IMR-90 (cell line): ENCODE measurements at regions not wholly inside any gene's neighbourhood (a gene's known extent, or its start where the extent isn't known, plus 50 kb on each side); places are given as distances from the start of the nearest gene placed in this dataset.

ENCODE experiments used
- ATAC-seq: fragments of 200-7000 bp; cut with Tn5 transposase; 2 replicates; pipeline ENCODE4 v1.9.1; 2020; ENCODE audit warnings: low read depth, mild to moderate bottlenecking, moderate library complexity
- BruUV-seq: library from RNA; stranded (reverse); fragments of 400-500 nt; replicated peaks from 2 replicates; lab custom pipeline; 2021; lab: Mats Ljungman, UMichigan
- CTCF ChIA-PET: fragments of 300-600 bp; formaldehyde crosslinking; extraction: SDS; loops from one replicate; lab custom pipeline; 2021; ENCODE audit warnings: antibody characterized with exemption; lab: Yijun Ruan, JAX
- POLR2A ChIA-PET: fragments of 300-600 bp; sonication (Branson Sonifier 250); formaldehyde crosslinking; loops from one replicate; lab custom pipeline; 2022; ENCODE audit warnings: antibody characterized with exemption; ENCODE audit not compliant: unreplicated experiment; lab: Charles Lee
- DNase-seq: peaks from one replicate; pipeline ENCODE4 v3.0.0; 2013
- H2AFZ ChIP-seq: replicated peaks from 2 replicates; pipeline ENCODE3; 2013; ENCODE audit warnings: low read length, mild to moderate bottlenecking; ENCODE audit not compliant: poor library complexity
- H2AK5ac ChIP-seq: 2 replicates; pipeline ENCODE4 v1.6.1; 2013; ENCODE audit warnings: low read depth, low read length, inconsistent platforms
- H2AK9ac ChIP-seq: replicated peaks from 2 replicates; pipeline ENCODE3; 2013; ENCODE audit warnings: mild to moderate bottlenecking, low read depth, low read length, moderate library complexity; ENCODE audit not compliant: poor library complexity
- H2BK120ac ChIP-seq: 2 replicates; pipeline ENCODE4 v1.6.1; 2013; ENCODE audit warnings: low read depth, low read length, inconsistent platforms
- H2BK15ac ChIP-seq: 3 replicates; pipeline ENCODE4 v1.6.1; 2013; ENCODE audit warnings: low read depth, low read length, inconsistent platforms
- H2BK20ac ChIP-seq: 2 replicates; pipeline ENCODE4 v1.6.1; 2013; ENCODE audit warnings: low read depth, mild to moderate bottlenecking, inconsistent platforms, low read length, moderate library complexity
- H2BK5ac ChIP-seq: 2 replicates; pipeline ENCODE4 v1.6.1; 2013; ENCODE audit warnings: mild to moderate bottlenecking, low read depth, low read length, inconsistent platforms; ENCODE audit not compliant: poor library complexity, severe bottlenecking
- H3K14ac ChIP-seq: replicated peaks from 2 replicates; pipeline ENCODE4 v1.6.1; 2013; ENCODE audit warnings: low read depth, low read length, inconsistent platforms
- H3K18ac ChIP-seq: 2 replicates; pipeline ENCODE4 v1.6.1; 2013; ENCODE audit warnings: low read depth, low read length, control low read depth
- H3K23ac ChIP-seq: 2 replicates; pipeline ENCODE4 v1.6.1; 2013; ENCODE audit warnings: low read depth, low read length, inconsistent platforms
- H3K27ac ChIP-seq: 2 replicates; pipeline ENCODE4 v1.5.1; 2013; ENCODE audit warnings: mild to moderate bottlenecking, control low read depth, low read length; ENCODE audit not compliant: insufficient read depth
- H3K27me3 ChIP-seq: 2 replicates; pipeline ENCODE4 v1.6.1; 2013; ENCODE audit warnings: low read length; ENCODE audit not compliant: control insufficient read depth, insufficient read depth
- H3K36me3 ChIP-seq: 2 replicates; pipeline ENCODE4 v1.6.1; 2013; ENCODE audit warnings: low read length, mixed read lengths; ENCODE audit not compliant: control insufficient read depth, insufficient read depth
- H3K4ac ChIP-seq: 2 replicates; pipeline ENCODE4 v1.6.1; 2013; ENCODE audit warnings: low read depth, low read length, inconsistent platforms
- H3K4me1 ChIP-seq: 2 replicates; pipeline ENCODE4 v1.6.1; 2013; ENCODE audit warnings: low read length, mixed read lengths; ENCODE audit not compliant: control insufficient read depth, insufficient read depth
- H3K4me2 ChIP-seq: 2 replicates; pipeline ENCODE4 v1.6.1; 2013; ENCODE audit warnings: low read depth, mild to moderate bottlenecking, control low read depth, low read length, moderate library complexity
- H3K4me3 ChIP-seq: 2 replicates; pipeline ENCODE4 v1.5.1; 2013; ENCODE audit warnings: low read depth, mild to moderate bottlenecking, control low read depth, low read length, moderate library complexity; ENCODE audit not compliant: insufficient read depth
- H3K56ac ChIP-seq: 2 replicates; pipeline ENCODE4 v1.6.1; 2013; ENCODE audit warnings: low read length, inconsistent platforms; ENCODE audit not compliant: insufficient read depth; ENCODE audit errors: extremely low read depth
- H3K79me1 ChIP-seq, 2 experiments: 2 replicates each; pipeline ENCODE4 v1.6.1; 2013; ENCODE audit warnings: low read length in 2 of 2, inconsistent platforms in 1 of 2, low read depth in 1 of 2
- H3K9ac ChIP-seq: 2 replicates; pipeline ENCODE4 v1.6.1; 2013; ENCODE audit warnings: low read depth, low read length, control low read depth
- H3K9me1 ChIP-seq: 2 replicates; pipeline ENCODE4 v1.6.1; 2013; ENCODE audit warnings: low read length, inconsistent platforms; ENCODE audit not compliant: insufficient read depth
- H3K9me3 ChIP-seq: 2 replicates; pipeline ENCODE4 v1.6.1; 2013; ENCODE audit warnings: low read length; ENCODE audit not compliant: control insufficient read depth, insufficient read depth
- H4K20me1 ChIP-seq: 2 replicates; pipeline ENCODE4 v1.6.1; 2013; ENCODE audit warnings: low read length, inconsistent platforms; ENCODE audit not compliant: insufficient read depth
- H4K5ac ChIP-seq: 2 replicates; pipeline ENCODE4 v1.6.1; 2013; ENCODE audit warnings: mild to moderate bottlenecking, low read depth, low read length, control low read depth
- H4K8ac ChIP-seq, 2 experiments: 2 replicates each; pipeline ENCODE4 v1.6.1; 2013; ENCODE audit warnings: low read depth in 2 of 2, low read length in 2 of 2, control low read depth in 1 of 2, inconsistent platforms in 1 of 2
- H4K91ac ChIP-seq: 2 replicates; pipeline ENCODE4 v1.6.1; 2013; ENCODE audit warnings: low read depth, low read length, inconsistent platforms; ENCODE audit not compliant: insufficient read depth
- BHLHE40 ChIP-seq: fragments of 150-350 bp; IDR thresholded peaks from 2 replicates; pipeline ENCODE4 v1.6.1; 2016; ENCODE audit warnings: mild to moderate bottlenecking, low read depth, low read length
- CEBPB ChIP-seq: IDR thresholded peaks from 2 replicates; pipeline ENCODE4 v1.6.1; 2012; ENCODE audit warnings: low read depth, low read length, improper control_type of control experiment
- CHD1 ChIP-seq: IDR thresholded peaks from 2 replicates; pipeline ENCODE4 v1.6.1; 2012; ENCODE audit warnings: low read depth, low read length, improper control_type of control experiment
- FOS ChIP-seq: fragments of 150-350 bp; IDR thresholded peaks from 2 replicates; pipeline ENCODE4 v1.6.1; 2016; ENCODE audit warnings: low read depth, low read length
- MAFK ChIP-seq: IDR thresholded peaks from 2 replicates; pipeline ENCODE4 v1.6.1; 2012; ENCODE audit warnings: low read depth, low read length, improper control_type of control experiment
- MAZ ChIP-seq: IDR thresholded peaks from 2 replicates; pipeline ENCODE4 v1.6.1; 2012; ENCODE audit warnings: low read depth, mild to moderate bottlenecking, low read length, improper control_type of control experiment, moderate library complexity, borderline replicate concordance
- MXI1 ChIP-seq: IDR thresholded peaks from 2 replicates; pipeline ENCODE4 v1.6.1; 2012; ENCODE audit warnings: low read depth, mild to moderate bottlenecking, low read length, moderate library complexity, borderline replicate concordance
- NFE2L2 ChIP-seq: fragments of 150-350 bp; IDR thresholded peaks from 2 replicates; pipeline ENCODE4 v1.6.1; 2016; ENCODE audit warnings: low read depth, mild to moderate bottlenecking, low read length
- POLR2A ChIP-seq: IDR thresholded peaks from 2 replicates; pipeline ENCODE4 v1.6.1; 2012; ENCODE audit warnings: mild to moderate bottlenecking, low read depth, low read length
- RAD21 ChIP-seq: IDR thresholded peaks from 2 replicates; pipeline ENCODE4 v1.6.1; 2012; ENCODE audit warnings: low read length, improper control_type of control experiment
- RCOR1 ChIP-seq: IDR thresholded peaks from 2 replicates; pipeline ENCODE4 v1.6.1; 2012; ENCODE audit warnings: mild to moderate bottlenecking, low read length, improper control_type of control experiment; ENCODE audit not compliant: insufficient replicate concordance
- RFX5 ChIP-seq: IDR thresholded peaks from 2 replicates; pipeline ENCODE4 v1.8.0; 2012; ENCODE audit warnings: low read depth, mild to moderate bottlenecking, low read length, moderate library complexity
- SMC3 ChIP-seq: fragments of 150-350 bp; IDR thresholded peaks from 2 replicates; pipeline ENCODE4 v1.6.1; 2016; ENCODE audit warnings: low read depth, mild to moderate bottlenecking, antibody characterized with exemption, low read length, moderate library complexity
- WGBS, 2 experiments: methylation state at CpG; one replicate each; pipeline versions ENCODE4 v1.1.5 to v1.1.7; 2013; ENCODE audit warnings: missing lambda C conversion rate in 2 of 2; ENCODE audit not compliant: insufficient read length in 1 of 2; ENCODE audit errors: extremely low coverage in 2 of 2; 5-methylcytosine and 5-hydroxymethylcytosine counted together
- dilution Hi-C: fragments of 300-500 bp; cut with HindIII; formaldehyde crosslinking; loops from one replicate; pipeline ENCODE4 v1.14.3; 2018; ENCODE audit warnings: low sequenced_read_pairs; ENCODE audit not compliant: unreplicated experiment
- in situ Hi-C: fragments of 300-500 bp; cut with MboI; formaldehyde crosslinking; loops from 3 replicates; pipeline ENCODE4 v1.14.3; 2019; ENCODE audit warnings: low sequenced_read_pairs, inconsistent platforms, mixed read lengths
- intact Hi-C: fragments of 100-400 bp; cut with micrococcal nuclease; formaldehyde crosslinking; loops from 2 replicates; pipeline ENCODE4 v1.10.0; 2022
- TF ChIP-seq, protein P1 (sequence below): conservative IDR thresholded peaks from 2 replicates; pipeline ENCODE4 v1.5.1; 2012; ENCODE audit warnings: mild to moderate bottlenecking, low read depth, low read length, improper control_type of control experiment
- TF ChIP-seq, protein P2 (sequence below): fragments of 150-350 bp; IDR thresholded peaks from 2 replicates; pipeline ENCODE4 v1.6.1; 2016; ENCODE audit warnings: low read depth, mild to moderate bottlenecking, low read length, moderate library complexity, borderline replicate concordance
- TF ChIP-seq, protein P3 (sequence below): fragments of 150-350 bp; IDR thresholded peaks from 2 replicates; pipeline ENCODE4 v1.6.1; 2017; ENCODE audit warnings: mild to moderate bottlenecking, antibody characterized with exemption, low read length, low read depth

DNA sequence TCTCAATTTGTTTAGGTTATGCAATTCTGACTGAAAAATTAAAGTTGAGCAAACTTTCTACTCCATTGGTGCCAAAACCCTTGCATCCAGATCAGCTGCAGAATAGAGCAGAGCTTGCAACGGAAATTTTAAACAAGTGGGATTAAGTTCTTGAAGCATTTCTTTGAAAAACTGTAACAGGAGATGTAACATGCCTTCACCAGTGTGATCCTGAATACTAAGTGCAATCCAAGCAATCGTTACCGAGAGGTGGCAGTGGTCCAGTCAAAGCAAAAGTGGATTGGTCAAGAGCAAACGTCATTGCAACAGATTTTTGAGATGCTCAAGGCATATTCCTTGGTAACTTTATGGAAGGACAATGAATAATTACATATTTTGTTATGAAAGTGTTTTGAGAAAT lies 841.1 kb upstream of the SLITRK5 start:
- H4K8ac ChIP-seq = no peak overlapping the region
- H2BK120ac ChIP-seq = no peak overlapping the region
- H3K4me3 ChIP-seq = no peak overlapping the region
- WGBS, 2 experiments = 90% methylated on average over 2 of the region's 4 CpGs; no CpG with 5 or more reads in 1 of the 2 experiments
- H3K4me2 ChIP-seq = no peak overlapping the region
- no peak overlapping the region for H3K23ac ChIP-seq
- CTCF ChIA-PET = interaction anchor here (1.3 kb wide), 1 partner anchor 39 kb away, joined by 3 read pairs; no protein-coding TSS in a partner anchor
- in situ Hi-C loops (no loop called here), dilution Hi-C loops (no loop called here), intact Hi-C loops (no loop called here)
- H3K36me3 ChIP-seq = no peaks in the 10 kb centered on the region
- H2BK15ac ChIP-seq = no peak overlapping the region
- no peak overlapping the region for H2AK9ac ChIP-seq
- H3K27me3 ChIP-seq = no peaks in the 10 kb centered on the region
- no peak for TF ChIP-seq MAZ
- no peak for TF ChIP-seq NFE2L2
- TF ChIP-seq RAD21 = no peak
- no peak for TF ChIP-seq SMC3
- no peak for TF ChIP-seq MXI1
- TF ChIP-seq RCOR1 = no peak
- no peak for TF ChIP-seq CEBPB
- no peak for TF ChIP-seq FOS
- TF ChIP-seq CHD1 = no peak
- TF ChIP-seq, protein P1, sequence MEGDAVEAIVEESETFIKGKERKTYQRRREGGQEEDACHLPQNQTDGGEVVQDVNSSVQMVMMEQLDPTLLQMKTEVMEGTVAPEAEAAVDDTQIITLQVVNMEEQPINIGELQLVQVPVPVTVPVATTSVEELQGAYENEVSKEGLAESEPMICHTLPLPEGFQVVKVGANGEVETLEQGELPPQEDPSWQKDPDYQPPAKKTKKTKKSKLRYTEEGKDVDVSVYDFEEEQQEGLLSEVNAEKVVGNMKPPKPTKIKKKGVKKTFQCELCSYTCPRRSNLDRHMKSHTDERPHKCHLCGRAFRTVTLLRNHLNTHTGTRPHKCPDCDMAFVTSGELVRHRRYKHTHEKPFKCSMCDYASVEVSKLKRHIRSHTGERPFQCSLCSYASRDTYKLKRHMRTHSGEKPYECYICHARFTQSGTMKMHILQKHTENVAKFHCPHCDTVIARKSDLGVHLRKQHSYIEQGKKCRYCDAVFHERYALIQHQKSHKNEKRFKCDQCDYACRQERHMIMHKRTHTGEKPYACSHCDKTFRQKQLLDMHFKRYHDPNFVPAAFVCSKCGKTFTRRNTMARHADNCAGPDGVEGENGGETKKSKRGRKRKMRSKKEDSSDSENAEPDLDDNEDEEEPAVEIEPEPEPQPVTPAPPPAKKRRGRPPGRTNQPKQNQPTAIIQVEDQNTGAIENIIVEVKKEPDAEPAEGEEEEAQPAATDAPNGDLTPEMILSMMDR = no peak
- TF ChIP-seq BHLHE40 = no peak
- TF ChIP-seq RFX5 = no peak
- TF ChIP-seq MAFK = no peak
- TF ChIP-seq, protein P2, sequence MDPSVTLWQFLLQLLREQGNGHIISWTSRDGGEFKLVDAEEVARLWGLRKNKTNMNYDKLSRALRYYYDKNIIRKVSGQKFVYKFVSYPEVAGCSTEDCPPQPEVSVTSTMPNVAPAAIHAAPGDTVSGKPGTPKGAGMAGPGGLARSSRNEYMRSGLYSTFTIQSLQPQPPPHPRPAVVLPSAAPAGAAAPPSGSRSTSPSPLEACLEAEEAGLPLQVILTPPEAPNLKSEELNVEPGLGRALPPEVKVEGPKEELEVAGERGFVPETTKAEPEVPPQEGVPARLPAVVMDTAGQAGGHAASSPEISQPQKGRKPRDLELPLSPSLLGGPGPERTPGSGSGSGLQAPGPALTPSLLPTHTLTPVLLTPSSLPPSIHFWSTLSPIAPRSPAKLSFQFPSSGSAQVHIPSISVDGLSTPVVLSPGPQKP = no peak
- TF ChIP-seq, protein P3, sequence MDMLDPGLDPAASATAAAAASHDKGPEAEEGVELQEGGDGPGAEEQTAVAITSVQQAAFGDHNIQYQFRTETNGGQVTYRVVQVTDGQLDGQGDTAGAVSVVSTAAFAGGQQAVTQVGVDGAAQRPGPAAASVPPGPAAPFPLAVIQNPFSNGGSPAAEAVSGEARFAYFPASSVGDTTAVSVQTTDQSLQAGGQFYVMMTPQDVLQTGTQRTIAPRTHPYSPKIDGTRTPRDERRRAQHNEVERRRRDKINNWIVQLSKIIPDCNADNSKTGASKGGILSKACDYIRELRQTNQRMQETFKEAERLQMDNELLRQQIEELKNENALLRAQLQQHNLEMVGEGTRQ = no peak
- no peak for TF ChIP-seq POLR2A
- H3K79me1 ChIP-seq = no peaks in the 10 kb centered on the region
- no peaks in the 10 kb centered on the region for H3K9me3 ChIP-seq
- no peak overlapping the region for H3K4ac ChIP-seq
- H3K56ac ChIP-seq = no peak overlapping the region
- no peak overlapping the region for H3K27ac ChIP-seq
- no TSS peak for BruUV-seq
- H2BK20ac ChIP-seq = no peak overlapping the region
- no peak overlapping the region for H4K5ac ChIP-seq
- ATAC-seq (no peak), DNase-seq (no peak)
- H4K91ac ChIP-seq = no peak overlapping the region
- no peaks in the 10 kb centered on the region for H4K20me1 ChIP-seq
- no peak overlapping the region for H2BK5ac ChIP-seq
- no peak overlapping the region for H3K18ac ChIP-seq
- POLR2A ChIA-PET = no interaction called here
- H3K9me1 ChIP-seq = no peaks in the 10 kb centered on the region
- H2AK5ac ChIP-seq = no peak overlapping the region
- H2AFZ ChIP-seq = no peak overlapping the region
- H3K9ac ChIP-seq = no peak overlapping the region
- H3K4me1 ChIP-seq = no peaks in the 10 kb centered on the region
- H3K14ac ChIP-seq = no peak overlapping the region
